ENCODE measurements at regions not wholly inside any gene's neighbourhood (a gene's known extent, or its start where the extent isn't known, plus 50 kb on each side); places are given as distances from the start of the nearest gene placed in this dataset.

DNA sequence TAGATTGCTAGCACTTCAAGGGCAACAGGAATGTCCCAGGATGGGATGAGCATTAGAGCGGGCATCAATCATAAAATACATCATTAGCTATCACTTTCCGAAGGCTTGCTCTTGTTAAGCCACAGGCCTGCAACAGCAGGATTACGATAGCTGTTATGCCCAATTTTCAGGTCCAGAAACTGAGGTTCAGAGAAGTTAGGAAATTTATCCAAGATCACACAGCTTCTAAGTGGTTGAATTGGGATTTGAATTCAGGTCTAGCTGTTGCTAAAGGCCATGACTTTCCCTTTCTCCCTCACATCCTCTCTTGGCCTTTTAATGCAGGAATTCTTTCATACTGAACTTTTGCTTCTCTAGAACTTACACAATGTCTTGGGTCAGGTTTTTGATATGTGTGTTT lies 119.4 kb upstream of the ERCC6L2 start:
- TF ChIP-seq, protein P1, sequence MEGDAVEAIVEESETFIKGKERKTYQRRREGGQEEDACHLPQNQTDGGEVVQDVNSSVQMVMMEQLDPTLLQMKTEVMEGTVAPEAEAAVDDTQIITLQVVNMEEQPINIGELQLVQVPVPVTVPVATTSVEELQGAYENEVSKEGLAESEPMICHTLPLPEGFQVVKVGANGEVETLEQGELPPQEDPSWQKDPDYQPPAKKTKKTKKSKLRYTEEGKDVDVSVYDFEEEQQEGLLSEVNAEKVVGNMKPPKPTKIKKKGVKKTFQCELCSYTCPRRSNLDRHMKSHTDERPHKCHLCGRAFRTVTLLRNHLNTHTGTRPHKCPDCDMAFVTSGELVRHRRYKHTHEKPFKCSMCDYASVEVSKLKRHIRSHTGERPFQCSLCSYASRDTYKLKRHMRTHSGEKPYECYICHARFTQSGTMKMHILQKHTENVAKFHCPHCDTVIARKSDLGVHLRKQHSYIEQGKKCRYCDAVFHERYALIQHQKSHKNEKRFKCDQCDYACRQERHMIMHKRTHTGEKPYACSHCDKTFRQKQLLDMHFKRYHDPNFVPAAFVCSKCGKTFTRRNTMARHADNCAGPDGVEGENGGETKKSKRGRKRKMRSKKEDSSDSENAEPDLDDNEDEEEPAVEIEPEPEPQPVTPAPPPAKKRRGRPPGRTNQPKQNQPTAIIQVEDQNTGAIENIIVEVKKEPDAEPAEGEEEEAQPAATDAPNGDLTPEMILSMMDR (IDR thresholded peaks at IDR 0.05; ENCODE audit: insufficient read depth, low read length, poor library complexity, severe bottlenecking): no peak
- TF ChIP-seq EZH2phosphoT487 (conservative IDR thresholded peaks at IDR 0.05; ENCODE audit: low read length): no peak

Measured in SU-DHL-6 (cell line).